Common myeloid progenitor, CD34-positive (primary cell): ENCODE measurements at regions not wholly inside any gene's neighbourhood (a gene's known extent, or its start where the extent isn't known, plus 50 kb on each side); places are given as distances from the start of the nearest gene placed in this dataset.

Experiments used
- CTCF ChIA-PET: fragments of 350-600 bp; sonication (Branson Sonifier 250); formaldehyde crosslinking; loops from one replicate; lab custom pipeline; 2021; ENCODE audit warnings: antibody characterized with exemption; lab: Charles Lee
- POLR2A ChIA-PET: fragments of 350-600 bp; sonication (Branson Sonifier 250); formaldehyde crosslinking; loops from one replicate; lab custom pipeline; 2021; ENCODE audit warnings: antibody characterized with exemption; lab: Charles Lee
- DNase-seq, 3 donors: peaks; one replicate each; pipeline versions ENCODE4 v3.0.0 to v3.0.0-alpha.2; 2013
- H3K27ac ChIP-seq, 2 experiments: 1 replicate in 1 of 2; 2 replicates in 1 of 2; pipeline ENCODE4 v1.7.0; 2013; ENCODE audit warnings: inconsistent platforms in 2 of 2, low read length in 2 of 2, mild to moderate bottlenecking in 2 of 2, low read depth in 1 of 2, moderate library complexity in 1 of 2; ENCODE audit not compliant: severe bottlenecking in 2 of 2, insufficient read depth in 1 of 2, poor library complexity in 1 of 2
- H3K27me3 ChIP-seq, 5 experiments: replicated peaks in 2 of 5; 1 replicate in 3 of 5; 2 replicates in 2 of 5; pipeline versions ENCODE4 v1.6.1 to v1.7.0; 2013; ENCODE audit warnings: low read length in 4 of 5, mild to moderate bottlenecking in 2 of 5, moderate library complexity in 2 of 5, inconsistent platforms in 1 of 5; ENCODE audit not compliant: insufficient read depth in 5 of 5, control insufficient read depth in 4 of 5
- H3K36me3 ChIP-seq, 4 experiments: 1 replicate in 2 of 4; 2 replicates in 2 of 4; pipeline versions ENCODE4 v1.6.1 to v1.7.0; 2013; ENCODE audit warnings: low read length in 3 of 4, control low read depth in 1 of 4, mild to moderate bottlenecking in 1 of 4; ENCODE audit not compliant: control insufficient read depth in 4 of 4, insufficient read depth in 4 of 4
- H3K4me1 ChIP-seq, 4 experiments: 1 replicate in 3 of 4; 2 replicates in 1 of 4; pipeline versions ENCODE4 v1.6.1 to v1.7.1; 2013; ENCODE audit warnings: low read length in 3 of 4, mild to moderate bottlenecking in 3 of 4, control low read depth in 1 of 4, inconsistent platforms in 1 of 4, moderate library complexity in 1 of 4; ENCODE audit not compliant: control insufficient read depth in 4 of 4, insufficient read depth in 4 of 4; ENCODE audit errors: control extremely low read depth in 1 of 4
- H3K4me3 ChIP-seq, 7 experiments: 1 replicate in 4 of 7; 2 replicates in 3 of 7; pipeline versions ENCODE4 v1.5.1 to v1.7.0; 2013; ENCODE audit warnings: mild to moderate bottlenecking in 7 of 7, low read length in 6 of 7, moderate library complexity in 6 of 7, inconsistent platforms in 2 of 7, low read depth in 2 of 7, control low read depth in 1 of 7; ENCODE audit not compliant: insufficient read depth in 4 of 7, control insufficient read depth in 1 of 7; ENCODE audit errors: extremely low read depth in 1 of 7
- H3K9me3 ChIP-seq, 5 experiments: 1 replicate in 4 of 5; 2 replicates in 1 of 5; pipeline versions ENCODE4 v1.6.1 to v1.7.1; 2013; ENCODE audit warnings: low read length in 4 of 5, mild to moderate bottlenecking in 2 of 5, inconsistent platforms in 1 of 5, low read depth in 1 of 5, moderate library complexity in 1 of 5; ENCODE audit not compliant: control insufficient read depth in 4 of 5, insufficient read depth in 2 of 5; ENCODE audit errors: control extremely low read depth in 1 of 5
- WGBS: methylation state at CpG from one replicate; pipeline ENCODE4 v1.1.5; 2013; ENCODE audit not compliant: insufficient coverage; 5-methylcytosine and 5-hydroxymethylcytosine counted together

- Histone ChIP-seq H3K9me3 (no peaks in the 10 kb centered on the region), H3K4me1 (peaks cover 21 to 66% (median 46%) of the 10 kb centered on the region in 4 experiments), H3K27ac (no peak overlapping the region), H3K36me3 (no peaks in the 10 kb centered on the region), H3K27me3 (no peaks in the 10 kb centered on the region), H3K4me3 (no peak overlapping the region)
- CTCF ChIA-PET, result interaction anchor here (1.0 to 3.0 kb wide), 2 partner anchors 9 to 13 kb away, joined by 3 to 11 read pairs; no protein-coding TSS in a partner anchor
- POLR2A ChIA-PET, result no interaction called here
- WGBS, result 37% methylated on average over 9 of the region's 12 CpGs
- peak in 2 of 3 donors; percentile 37 to 38 for DNase-seq
Observed at GRCh38 chr2:8310557-8311455, 371.1 kb upstream of the ID2 start.

GRCh38 chr2:8312221-8312620, 369.6 kb upstream of the ID2 start:
- no peak overlapping the region for H3K4me3 ChIP-seq
- WGBS, result 95% methylated on average over 3 of the region's 3 CpGs
- no peaks in the 10 kb centered on the region for H3K36me3 ChIP-seq
- POLR2A ChIA-PET, result interaction anchor here (0.6 kb wide), 1 partner anchor 16 kb away, joined by 4 read pairs; no protein-coding TSS in a partner anchor
- H3K4me1 ChIP-seq, result peaks cover 21 to 66% (median 46%) of the 10 kb centered on the region in 4 experiments
- CTCF ChIA-PET, result no interaction called here
- no peaks in the 10 kb centered on the region for H3K9me3 ChIP-seq
- DNase-seq, result no peak
- H3K27me3 ChIP-seq, result no peaks in the 10 kb centered on the region
- no peak overlapping the region for H3K27ac ChIP-seq

GRCh38 chr2:8312861-8313830, 368.7 kb upstream of the ID2 start:
- WGBS, result 75% methylated on average over 6 of the region's 8 CpGs
- peaks cover 21 to 62% (median 46%) of the 10 kb centered on the region in 4 experiments for H3K4me1 ChIP-seq
- POLR2A ChIA-PET, result no interaction called here
- H3K36me3 ChIP-seq, result no peaks in the 10 kb centered on the region
- no peak overlapping the region for H3K27ac ChIP-seq
- H3K27me3 ChIP-seq, result no peaks in the 10 kb centered on the region
- peak in 2 of 3 donors; percentile 82 to 90 for DNase-seq
- CTCF ChIA-PET, result interaction anchor here (1.0 to 3.8 kb wide), 4 partner anchors 12 to 69 kb away, joined by 3 to 36 read pairs (median 5); no protein-coding TSS in a partner anchor
- no peaks in the 10 kb centered on the region for H3K9me3 ChIP-seq
- H3K4me3 ChIP-seq, result no peak overlapping the region

GRCh38 chr2:8314063-8314462, 367.8 kb upstream of the ID2 start:
- Histone ChIP-seq H3K4me1 (peaks cover 21 to 53% (median 40%) of the 10 kb centered on the region in 4 experiments), H3K36me3 (no peaks in the 10 kb centered on the region), H3K27me3 (no peaks in the 10 kb centered on the region), H3K9me3 (no peaks in the 10 kb centered on the region), H3K27ac (no peak overlapping the region), H3K4me3 (no peak overlapping the region)
- WGBS, result 83% methylated on average over 1 of the region's 3 CpGs
- CTCF ChIA-PET, result interaction anchor here (1.0 to 3.8 kb wide), 4 partner anchors 11 to 68 kb away, joined by 3 to 36 read pairs (median 5); no protein-coding TSS in a partner anchor
- DNase-seq, result peak in 2 of 3 donors; percentile 32 to 43
- POLR2A ChIA-PET, result no interaction called here

GRCh38 chr2:8315531-8316165, 366.2 kb upstream of the ID2 start:
- ChIA-PET POLR2A (interaction anchor here (0.6 kb wide), 1 partner anchor 65 kb away, joined by 3 read pairs; no protein-coding TSS in a partner anchor), CTCF (interaction anchor here (3.8 kb wide), 1 partner anchor 10 kb away, joined by 36 read pairs; no protein-coding TSS in a partner anchor)
- Histone ChIP-seq H3K27ac (no peak overlapping the region), H3K4me3 (no peak overlapping the region), H3K36me3 (no peaks in the 10 kb centered on the region), H3K9me3 (no peaks in the 10 kb centered on the region), H3K27me3 (no peaks in the 10 kb centered on the region), H3K4me1 (peaks cover 18 to 37% (median 27%) of the 10 kb centered on the region in 4 experiments)
- DNase-seq, result no peak
- 99% methylated on average over 4 of the region's 7 CpGs for WGBS

GRCh38 chr2:8316356-8316755, 365.5 kb upstream of the ID2 start:
- DNase-seq, result no peak
- CTCF ChIA-PET, result interaction anchor here (3.8 kb wide), 1 partner anchor 9 kb away, joined by 36 read pairs; no protein-coding TSS in a partner anchor
- no CpG with 5 or more reads among the region's 1 CpG for WGBS
- Histone ChIP-seq H3K4me1 (peaks cover 13 to 30% (median 22%) of the 10 kb centered on the region in 4 experiments), H3K27me3 (no peaks in the 10 kb centered on the region), H3K27ac (no peak overlapping the region), H3K9me3 (no peaks in the 10 kb centered on the region), H3K36me3 (no peaks in the 10 kb centered on the region), H3K4me3 (no peak overlapping the region)
- POLR2A ChIA-PET, result interaction anchor here (0.6 kb wide), 1 partner anchor 64 kb away, joined by 3 read pairs; no protein-coding TSS in a partner anchor
